NB4 (cell line): ENCODE measurements at regions not wholly inside any gene's neighbourhood (a gene's known extent, or its start where the extent isn't known, plus 50 kb on each side); places are given as distances from the start of the nearest gene placed in this dataset.

Experiments used
- MYC ChIP-seq: IDR thresholded peaks from 2 replicates; pipeline ENCODE4 v1.6.1; 2011; ENCODE audit warnings: low read depth, low read length
- POLR2A ChIP-seq: IDR thresholded peaks from 2 replicates; pipeline ENCODE4 v1.6.1; 2011; ENCODE audit warnings: mild to moderate bottlenecking; ENCODE audit not compliant: insufficient read length; ENCODE audit errors: extremely low read depth
- TF ChIP-seq, protein P1 (sequence below): IDR thresholded peaks from one replicate; pipeline ENCODE4 v1.5.1; 2012; ENCODE audit warnings: low read depth, low read length

DNA sequence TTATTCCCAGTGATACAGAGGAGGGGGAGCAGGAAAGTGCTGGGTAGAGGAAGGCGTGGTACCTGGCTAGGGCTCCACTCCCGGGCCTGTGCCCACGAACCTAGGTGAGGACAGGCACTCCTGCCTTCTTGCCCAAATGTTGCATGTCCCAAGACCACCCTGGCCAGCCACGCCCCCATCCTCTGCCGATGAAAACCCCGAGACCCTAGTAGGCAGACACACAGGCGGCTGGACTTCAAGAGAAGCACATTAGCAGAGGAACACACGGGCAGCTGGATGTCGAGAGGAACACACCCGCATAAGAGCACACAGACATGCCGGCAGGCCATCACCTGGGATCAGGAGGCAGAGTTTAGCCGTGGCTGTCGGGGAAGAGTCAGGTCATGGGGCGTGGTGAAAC, 1386.5 kb upstream of the GOT2 start:
- TF ChIP-seq POLR2A = no peak
- TF ChIP-seq, protein P1, sequence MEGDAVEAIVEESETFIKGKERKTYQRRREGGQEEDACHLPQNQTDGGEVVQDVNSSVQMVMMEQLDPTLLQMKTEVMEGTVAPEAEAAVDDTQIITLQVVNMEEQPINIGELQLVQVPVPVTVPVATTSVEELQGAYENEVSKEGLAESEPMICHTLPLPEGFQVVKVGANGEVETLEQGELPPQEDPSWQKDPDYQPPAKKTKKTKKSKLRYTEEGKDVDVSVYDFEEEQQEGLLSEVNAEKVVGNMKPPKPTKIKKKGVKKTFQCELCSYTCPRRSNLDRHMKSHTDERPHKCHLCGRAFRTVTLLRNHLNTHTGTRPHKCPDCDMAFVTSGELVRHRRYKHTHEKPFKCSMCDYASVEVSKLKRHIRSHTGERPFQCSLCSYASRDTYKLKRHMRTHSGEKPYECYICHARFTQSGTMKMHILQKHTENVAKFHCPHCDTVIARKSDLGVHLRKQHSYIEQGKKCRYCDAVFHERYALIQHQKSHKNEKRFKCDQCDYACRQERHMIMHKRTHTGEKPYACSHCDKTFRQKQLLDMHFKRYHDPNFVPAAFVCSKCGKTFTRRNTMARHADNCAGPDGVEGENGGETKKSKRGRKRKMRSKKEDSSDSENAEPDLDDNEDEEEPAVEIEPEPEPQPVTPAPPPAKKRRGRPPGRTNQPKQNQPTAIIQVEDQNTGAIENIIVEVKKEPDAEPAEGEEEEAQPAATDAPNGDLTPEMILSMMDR = no peak
- no peak for TF ChIP-seq MYC
